Neural crest cell (in vitro differentiated cells): ENCODE measurements at regions not wholly inside any gene's neighbourhood (a gene's known extent, or its start where the extent isn't known, plus 50 kb on each side); places are given as distances from the start of the nearest gene placed in this dataset.
A peak's percentile ranks its signal among the peaks of the same experiment; 100 is the strongest.

Experiments
- DNase-seq: peaks from one replicate; pipeline ENCODE4 v3.0.0; 2021; ENCODE audit warnings: low read depth, mixed read lengths, low spot score
- H3K27ac Mint-ChIP-seq: one replicate; pipeline ENCODE4 v1.8.0; 2021; ENCODE audit warnings: mild to moderate bottlenecking, mixed read lengths; ENCODE audit not compliant: unreplicated experiment
- H3K27me3 Mint-ChIP-seq: 2 replicates; pipeline ENCODE4 v1.8.0; 2021; ENCODE audit warnings: low read depth, mild to moderate bottlenecking, mixed read lengths
- H3K36me3 Mint-ChIP-seq: 2 replicates; pipeline ENCODE4 v1.8.0; 2021; ENCODE audit warnings: low read depth, mild to moderate bottlenecking, mixed read lengths
- H3K4me1 Mint-ChIP-seq: 2 replicates; pipeline ENCODE4 v1.8.0; 2021; ENCODE audit warnings: mixed read lengths
- H3K4me3 Mint-ChIP-seq: one replicate; pipeline ENCODE4 v1.8.0; 2021; ENCODE audit warnings: mild to moderate bottlenecking, mixed read lengths
- H3K9me3 Mint-ChIP-seq: 2 replicates; pipeline ENCODE4 v1.8.0; 2021; ENCODE audit warnings: mixed read lengths
- TF ChIP-seq, protein P1 (sequence below): fragments of 200-600 bp; sonication (generic); conservative IDR thresholded peaks from 2 replicates; pipeline ENCODE4 v1.5.0; 2021; ENCODE audit warnings: antibody characterized with exemption, mild to moderate bottlenecking

DNA sequence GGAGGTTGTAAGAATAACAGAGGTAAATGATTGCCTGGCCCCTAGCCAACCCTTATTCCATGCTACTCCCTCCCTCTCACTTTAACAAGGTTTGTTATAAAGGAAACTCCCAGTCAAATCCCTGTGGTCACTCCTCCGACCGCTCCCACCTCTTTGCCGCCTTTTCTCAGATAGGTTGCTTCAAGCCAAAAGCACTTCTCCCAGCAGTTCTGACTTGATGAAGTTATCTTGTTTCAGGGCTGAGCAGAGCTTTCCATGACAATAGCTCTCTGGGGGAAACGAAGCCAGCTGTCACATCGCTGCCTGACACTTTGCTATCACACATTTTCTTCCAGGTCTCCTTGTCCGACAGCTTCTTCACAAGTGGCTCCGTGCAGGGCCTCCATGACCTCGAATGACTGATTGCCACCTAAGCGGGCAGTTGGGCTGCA is 278.6 kb downstream of the HAPSTR1 start:
- no peak for DNase-seq
- no peak overlapping the region for H3K4me3 Mint-ChIP-seq
- peaks cover 6% of the 10 kb centered on the region for H3K9me3 Mint-ChIP-seq

DNA sequence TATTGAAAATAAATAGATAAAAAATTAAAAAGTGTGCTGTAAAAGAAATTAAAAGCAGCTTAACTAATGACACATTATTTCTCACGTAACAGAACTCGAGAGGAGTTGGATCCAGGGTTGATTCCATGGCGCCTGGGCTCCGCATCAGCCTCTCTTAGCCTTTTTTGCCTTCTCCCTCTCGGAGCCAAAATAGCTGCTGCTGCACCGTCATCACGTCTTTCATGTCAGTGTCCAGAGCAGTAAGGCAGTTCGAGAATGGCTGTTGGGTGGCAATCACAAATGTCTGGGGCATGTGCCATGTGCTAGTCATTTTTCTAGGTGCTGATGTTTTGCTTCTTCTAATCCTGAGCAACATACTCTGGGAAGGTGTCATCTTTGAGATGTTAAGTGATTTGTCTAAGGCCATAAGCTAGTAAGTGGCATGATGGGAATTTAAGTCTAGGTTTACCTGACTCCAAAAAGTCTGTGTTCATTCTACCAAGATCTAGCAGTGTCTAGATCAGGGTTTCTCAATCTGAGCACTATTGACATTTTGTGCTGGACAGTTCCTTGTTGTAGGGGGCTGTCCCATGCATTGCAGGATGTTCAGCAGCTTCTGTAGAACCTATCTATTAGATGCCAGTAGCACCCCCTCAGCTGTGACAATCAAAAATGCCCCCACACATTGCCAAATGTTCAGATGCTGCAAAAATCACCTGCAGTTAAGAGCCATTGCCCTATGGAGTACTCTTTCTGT is 280.4 kb downstream of the HAPSTR1 start:
- no peak for DNase-seq
- H3K27me3 Mint-ChIP-seq = peaks cover 10% of the 10 kb centered on the region
- H3K9me3 Mint-ChIP-seq = peaks cover 6% of the 10 kb centered on the region
- H3K4me3 Mint-ChIP-seq = no peak overlapping the region
- H3K4me1 Mint-ChIP-seq = peaks cover 19% of the 10 kb centered on the region
- H3K27ac Mint-ChIP-seq = no peak overlapping the region
- no peaks in the 10 kb centered on the region for H3K36me3 Mint-ChIP-seq
- TF ChIP-seq, protein P1, sequence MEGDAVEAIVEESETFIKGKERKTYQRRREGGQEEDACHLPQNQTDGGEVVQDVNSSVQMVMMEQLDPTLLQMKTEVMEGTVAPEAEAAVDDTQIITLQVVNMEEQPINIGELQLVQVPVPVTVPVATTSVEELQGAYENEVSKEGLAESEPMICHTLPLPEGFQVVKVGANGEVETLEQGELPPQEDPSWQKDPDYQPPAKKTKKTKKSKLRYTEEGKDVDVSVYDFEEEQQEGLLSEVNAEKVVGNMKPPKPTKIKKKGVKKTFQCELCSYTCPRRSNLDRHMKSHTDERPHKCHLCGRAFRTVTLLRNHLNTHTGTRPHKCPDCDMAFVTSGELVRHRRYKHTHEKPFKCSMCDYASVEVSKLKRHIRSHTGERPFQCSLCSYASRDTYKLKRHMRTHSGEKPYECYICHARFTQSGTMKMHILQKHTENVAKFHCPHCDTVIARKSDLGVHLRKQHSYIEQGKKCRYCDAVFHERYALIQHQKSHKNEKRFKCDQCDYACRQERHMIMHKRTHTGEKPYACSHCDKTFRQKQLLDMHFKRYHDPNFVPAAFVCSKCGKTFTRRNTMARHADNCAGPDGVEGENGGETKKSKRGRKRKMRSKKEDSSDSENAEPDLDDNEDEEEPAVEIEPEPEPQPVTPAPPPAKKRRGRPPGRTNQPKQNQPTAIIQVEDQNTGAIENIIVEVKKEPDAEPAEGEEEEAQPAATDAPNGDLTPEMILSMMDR = no peak

More for the DNA sequence above, 278.6 kb downstream of the HAPSTR1 start:
- peak overlapping the region; percentile 58 for H3K27ac Mint-ChIP-seq
- peaks cover 15% of the 10 kb centered on the region for H3K27me3 Mint-ChIP-seq
- no peaks in the 10 kb centered on the region for H3K36me3 Mint-ChIP-seq
- H3K4me1 Mint-ChIP-seq = peaks cover 19% of the 10 kb centered on the region
- TF ChIP-seq, protein P1 = no peak

DNA sequence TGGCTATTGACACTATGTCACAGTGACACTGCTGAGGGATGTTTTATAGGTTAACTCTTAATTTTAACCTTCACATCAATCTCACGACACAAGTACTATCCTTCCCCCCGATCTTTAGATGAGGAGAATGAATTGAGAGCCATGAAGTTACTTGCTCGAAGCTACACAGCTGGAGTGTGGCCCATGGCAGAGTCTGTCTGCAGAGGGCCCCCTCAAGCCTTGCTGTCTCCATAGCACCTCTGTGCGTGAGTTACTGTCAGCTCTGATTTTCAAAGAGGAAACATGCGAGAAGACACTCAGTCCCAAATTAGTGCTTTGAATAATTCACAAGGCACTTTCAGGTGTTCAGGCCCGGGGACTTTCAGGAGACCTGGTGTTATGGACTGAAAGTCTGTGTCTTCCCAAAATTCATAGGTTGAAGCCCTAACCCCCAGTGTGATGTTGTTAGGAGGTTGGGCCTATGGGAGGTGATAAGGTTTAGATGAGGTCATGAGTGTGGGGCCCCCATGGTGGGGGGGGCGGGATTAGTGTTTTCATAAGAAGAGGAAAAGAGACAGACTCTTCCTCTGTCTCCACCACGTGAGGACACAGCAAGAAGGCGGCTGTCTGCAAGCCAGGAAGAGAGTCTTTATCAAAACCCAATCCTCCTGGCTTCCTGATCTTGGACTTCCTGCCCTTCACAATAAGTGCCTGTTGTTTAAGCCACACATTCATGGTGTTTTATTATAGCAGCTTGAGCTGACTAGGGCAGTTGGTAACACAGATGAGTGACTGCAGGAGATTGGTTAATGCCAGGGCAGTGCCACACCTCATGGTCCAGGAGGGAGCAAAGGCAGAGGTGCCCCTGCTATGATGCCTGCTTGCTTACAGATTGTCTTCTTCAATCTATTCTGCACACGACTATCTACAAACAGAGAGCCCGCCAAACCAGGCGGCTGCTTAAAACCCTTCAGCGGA is 281.8 kb downstream of the HAPSTR1 start:
- H3K36me3 Mint-ChIP-seq = no peaks in the 10 kb centered on the region
- no peak overlapping the region for H3K27ac Mint-ChIP-seq
- DNase-seq = no peak
- H3K9me3 Mint-ChIP-seq = peaks cover 6% of the 10 kb centered on the region
- no peak overlapping the region for H3K4me3 Mint-ChIP-seq
- H3K27me3 Mint-ChIP-seq = peaks cover 6% of the 10 kb centered on the region
- peaks cover 19% of the 10 kb centered on the region for H3K4me1 Mint-ChIP-seq
- TF ChIP-seq, protein P1 = no peak

DNA sequence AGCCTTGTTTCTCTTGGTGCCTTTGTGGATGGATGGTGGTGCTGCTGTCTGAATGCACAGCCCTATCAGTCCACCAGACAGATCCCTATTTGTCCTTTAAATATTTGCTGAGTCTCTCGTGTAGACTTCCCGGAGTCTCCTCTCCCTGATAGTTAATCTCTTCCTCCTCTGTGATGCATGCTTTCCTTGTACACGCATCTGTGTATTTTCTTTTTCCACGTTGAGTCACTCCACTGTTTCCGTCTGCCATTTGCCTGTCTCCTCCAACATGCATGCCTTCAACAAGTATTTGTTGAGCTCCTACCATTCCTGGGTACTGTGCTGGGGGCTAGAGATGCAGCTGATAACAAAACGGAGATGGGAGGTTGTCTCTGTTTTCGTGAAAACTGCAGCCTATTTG is 282.6 kb downstream of the HAPSTR1 start:
- H3K36me3 Mint-ChIP-seq = no peaks in the 10 kb centered on the region
- peak overlapping the region; percentile 1 for H3K27ac Mint-ChIP-seq
- peaks cover 23% of the 10 kb centered on the region for H3K4me1 Mint-ChIP-seq
- H3K27me3 Mint-ChIP-seq = peaks cover 4% of the 10 kb centered on the region
- H3K9me3 Mint-ChIP-seq = peaks cover 6% of the 10 kb centered on the region
- TF ChIP-seq, protein P1 = no peak
- H3K4me3 Mint-ChIP-seq = no peak overlapping the region
- DNase-seq = no peak

DNA sequence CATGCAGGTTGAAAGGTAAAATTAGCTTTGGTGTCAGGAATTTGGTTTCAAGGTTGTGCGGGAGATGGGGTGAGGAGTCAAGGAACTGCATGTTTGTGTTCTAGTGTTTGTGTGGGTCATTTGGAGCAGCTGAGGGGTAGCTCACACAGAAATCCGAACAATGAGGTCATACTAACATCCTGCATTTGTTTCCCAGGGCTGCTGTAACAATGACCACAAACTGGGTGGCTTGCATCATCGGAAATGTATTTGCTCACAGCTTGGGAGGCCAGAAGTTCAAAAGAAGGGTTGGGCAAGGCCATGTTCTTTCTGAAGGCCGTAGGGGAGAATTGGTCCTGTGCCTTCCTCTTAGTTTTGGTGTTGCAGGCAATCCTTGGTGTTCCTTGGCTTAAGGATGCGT is 287.4 kb downstream of the HAPSTR1 start:
- DNase-seq = no peak
- Mint-ChIP-seq H3K27ac (no peak overlapping the region), H3K27me3 (peaks cover 2% of the 10 kb centered on the region), H3K4me1 (peaks cover 18% of the 10 kb centered on the region), H3K4me3 (no peak overlapping the region), H3K9me3 (no peaks in the 10 kb centered on the region), H3K36me3 (no peaks in the 10 kb centered on the region)
- TF ChIP-seq, protein P1 = no peak
